Vagina (tissue), 2 donors: ENCODE measurements at regions not wholly inside any gene's neighbourhood (a gene's known extent, or its start where the extent isn't known, plus 50 kb on each side); places are given as distances from the start of the nearest gene placed in this dataset.

Experiments used
- DNase-seq, 2 donors: peaks; one replicate each; pipeline ENCODE4 v3.0.0-alpha.2; 2017; ENCODE audit errors: extremely low spot score in 2 of 2
- H3K27ac ChIP-seq: fragments of 200-600 bp; sonication (generic); one replicate; pipeline ENCODE4 v1.5.1; 2019
- H3K27me3 ChIP-seq: fragments of 200-600 bp; sonication (generic); one replicate; pipeline ENCODE4 v1.5.1; 2019
- H3K36me3 ChIP-seq, 2 donors: fragments of 200-600 bp; sonication (generic); one replicate each; pipeline ENCODE4 v1.5.1; 2017 to 2019
- H3K4me1 ChIP-seq: fragments of 200-600 bp; sonication (generic); one replicate; pipeline ENCODE4 v1.5.1; 2019
- H3K4me3 ChIP-seq, 2 donors: fragments of 200-600 bp; sonication (generic); 1 replicate in 1 of 2; 2 replicates in 1 of 2; pipeline ENCODE4 v1.5.1; 2016 to 2019
- H3K9me3 ChIP-seq: fragments of 200-600 bp; sonication (generic); one replicate; pipeline ENCODE4 v1.5.1; 2019
- POLR2A ChIP-seq, 2 donors: fragments of 450-650 bp; IDR thresholded peaks; one replicate each; pipeline ENCODE4 v1.6.1; 2017; ENCODE audit warnings: antibody characterized with exemption in 2 of 2, mild to moderate bottlenecking in 2 of 2, moderate library complexity in 2 of 2
- POLR2AphosphoS5 ChIP-seq, 2 donors: sonication (generic); formaldehyde crosslinking; IDR thresholded peaks; one replicate each; pipeline ENCODE4 v1.9.0; 2017; ENCODE audit warnings: antibody characterized with exemption in 2 of 2, mild to moderate bottlenecking in 2 of 2, low read depth in 1 of 2; ENCODE audit not compliant: insufficient read depth in 1 of 2
- intact Hi-C: fragments of 100-400 bp; cut with DNase I; formaldehyde crosslinking; loops from one replicate; pipeline ENCODE4 v1.15.1; 2023
- TF ChIP-seq, protein P1 (sequence below), 3 experiments: fragments of 450-650 bp in 2 of 3; fragments of 200-600 bp in 1 of 3; sonication (generic) in 1 of 3; IDR thresholded peaks; one replicate each; pipeline ENCODE4 v1.5.1; 2017 to 2019; ENCODE audit warnings: antibody characterized with exemption in 3 of 3, mild to moderate bottlenecking in 2 of 3, moderate library complexity in 2 of 3

DNA sequence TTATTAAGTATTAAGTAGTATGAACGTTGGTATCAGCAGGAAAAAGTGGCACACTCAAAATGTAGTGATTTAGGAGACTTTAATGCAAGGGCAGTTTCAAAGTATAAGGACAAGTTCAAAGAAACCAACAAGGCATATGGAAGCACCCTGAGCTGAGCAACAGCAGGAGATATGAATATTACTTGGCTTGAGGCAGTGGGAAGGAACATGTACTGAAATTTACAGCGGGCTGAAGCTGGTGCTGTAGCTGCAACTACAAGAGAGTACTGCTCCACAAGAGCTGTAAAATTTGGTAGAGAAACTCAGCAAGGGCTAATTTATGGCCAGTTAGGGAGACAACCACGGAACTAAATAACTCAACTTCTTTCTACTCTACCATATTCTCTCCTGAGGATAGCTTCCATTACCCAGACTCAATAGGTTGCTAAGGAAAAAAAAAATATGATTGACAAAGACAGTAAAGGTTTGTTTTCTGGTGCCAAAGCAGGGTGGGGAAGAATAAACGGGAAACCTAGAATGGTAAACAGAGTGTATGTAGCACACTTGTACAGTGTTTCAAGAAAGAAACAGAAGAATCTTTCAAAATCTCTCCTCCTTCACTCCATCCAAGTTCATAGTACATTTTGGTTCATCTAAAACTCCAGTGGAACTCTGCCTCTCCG, 487.8 kb upstream of the MGAT4C start:
- no peak overlapping the region for H3K27ac ChIP-seq
- no peaks in the 10 kb centered on the region for H3K36me3 ChIP-seq
- no peaks in the 10 kb centered on the region for H3K9me3 ChIP-seq
- H3K27me3 ChIP-seq = no peaks in the 10 kb centered on the region
- DNase-seq = no peak
- no peaks in the 10 kb centered on the region for H3K4me1 ChIP-seq
- no peak overlapping the region for H3K4me3 ChIP-seq
- intact Hi-C loops = no loop called here
- TF ChIP-seq, protein P1, sequence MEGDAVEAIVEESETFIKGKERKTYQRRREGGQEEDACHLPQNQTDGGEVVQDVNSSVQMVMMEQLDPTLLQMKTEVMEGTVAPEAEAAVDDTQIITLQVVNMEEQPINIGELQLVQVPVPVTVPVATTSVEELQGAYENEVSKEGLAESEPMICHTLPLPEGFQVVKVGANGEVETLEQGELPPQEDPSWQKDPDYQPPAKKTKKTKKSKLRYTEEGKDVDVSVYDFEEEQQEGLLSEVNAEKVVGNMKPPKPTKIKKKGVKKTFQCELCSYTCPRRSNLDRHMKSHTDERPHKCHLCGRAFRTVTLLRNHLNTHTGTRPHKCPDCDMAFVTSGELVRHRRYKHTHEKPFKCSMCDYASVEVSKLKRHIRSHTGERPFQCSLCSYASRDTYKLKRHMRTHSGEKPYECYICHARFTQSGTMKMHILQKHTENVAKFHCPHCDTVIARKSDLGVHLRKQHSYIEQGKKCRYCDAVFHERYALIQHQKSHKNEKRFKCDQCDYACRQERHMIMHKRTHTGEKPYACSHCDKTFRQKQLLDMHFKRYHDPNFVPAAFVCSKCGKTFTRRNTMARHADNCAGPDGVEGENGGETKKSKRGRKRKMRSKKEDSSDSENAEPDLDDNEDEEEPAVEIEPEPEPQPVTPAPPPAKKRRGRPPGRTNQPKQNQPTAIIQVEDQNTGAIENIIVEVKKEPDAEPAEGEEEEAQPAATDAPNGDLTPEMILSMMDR (IDR thresholded peaks at IDR 0.05) = no peak
- TF ChIP-seq POLR2AphosphoS5 (IDR thresholded peaks at IDR 0.05; ENCODE audit: insufficient read depth in 1 of 2, low read depth in 1 of 2) (no peak), POLR2A (IDR thresholded peaks at IDR 0.05) (no peak)

DNA sequence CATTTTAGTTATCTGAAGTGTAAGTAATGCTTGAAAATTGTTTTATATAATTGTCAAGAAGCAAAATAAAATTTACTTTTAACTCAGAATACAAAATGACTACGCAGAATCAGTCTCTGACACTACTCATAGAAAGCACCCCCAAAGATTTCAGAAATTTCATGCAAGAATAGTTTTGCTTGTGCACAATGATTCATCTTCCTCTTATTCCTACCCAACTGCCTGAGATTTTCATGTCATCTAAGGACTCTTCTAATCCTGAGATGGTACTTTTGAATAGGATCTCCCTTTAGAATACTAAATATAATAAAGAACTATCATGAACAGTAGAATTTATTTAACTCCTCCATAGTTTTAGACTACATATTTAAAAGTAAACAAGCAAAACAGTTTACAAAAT, 485.3 kb upstream of the MGAT4C start:
- DNase-seq = no peak
- Histone ChIP-seq H3K9me3 (no peaks in the 10 kb centered on the region), H3K4me1 (no peaks in the 10 kb centered on the region), H3K4me3 (no peak overlapping the region), H3K27me3 (no peaks in the 10 kb centered on the region), H3K27ac (no peak overlapping the region), H3K36me3 (no peaks in the 10 kb centered on the region)
- intact Hi-C loops = no loop called here
- TF ChIP-seq POLR2A (IDR thresholded peaks at IDR 0.05) = no peak
- TF ChIP-seq, protein P1 (IDR thresholded peaks at IDR 0.05) = no peak

DNA sequence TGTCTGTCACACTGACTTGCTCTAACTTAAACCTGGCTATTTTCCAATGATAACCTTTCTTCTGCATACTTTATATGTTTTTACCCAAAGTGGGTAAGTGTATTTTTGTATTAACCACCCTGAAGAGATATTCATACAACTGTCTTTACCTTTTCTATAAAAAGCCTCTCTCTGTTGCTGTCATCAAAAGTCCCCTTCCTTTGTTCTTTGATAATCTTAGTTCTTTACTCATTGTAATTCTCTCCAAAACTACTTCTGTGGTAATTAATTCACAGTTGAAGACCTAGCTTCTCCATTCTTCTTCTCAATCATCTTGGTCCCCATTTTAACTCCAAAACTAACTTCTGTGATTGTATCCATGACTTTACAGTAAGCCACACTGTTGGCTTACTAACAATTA, 479.7 kb upstream of the MGAT4C start:
- H3K4me1 ChIP-seq = no peaks in the 10 kb centered on the region
- H3K27me3 ChIP-seq = no peaks in the 10 kb centered on the region
- no peaks in the 10 kb centered on the region for H3K36me3 ChIP-seq
- TF ChIP-seq POLR2A (IDR thresholded peaks at IDR 0.05) (no peak), POLR2AphosphoS5 (IDR thresholded peaks at IDR 0.05; ENCODE audit: insufficient read depth in 1 of 2, low read depth in 1 of 2) (no peak)
- H3K27ac ChIP-seq = no peak overlapping the region
- no peak overlapping the region for H3K4me3 ChIP-seq
- DNase-seq = no peak
- no peaks in the 10 kb centered on the region for H3K9me3 ChIP-seq
- intact Hi-C loops = no loop called here

DNA sequence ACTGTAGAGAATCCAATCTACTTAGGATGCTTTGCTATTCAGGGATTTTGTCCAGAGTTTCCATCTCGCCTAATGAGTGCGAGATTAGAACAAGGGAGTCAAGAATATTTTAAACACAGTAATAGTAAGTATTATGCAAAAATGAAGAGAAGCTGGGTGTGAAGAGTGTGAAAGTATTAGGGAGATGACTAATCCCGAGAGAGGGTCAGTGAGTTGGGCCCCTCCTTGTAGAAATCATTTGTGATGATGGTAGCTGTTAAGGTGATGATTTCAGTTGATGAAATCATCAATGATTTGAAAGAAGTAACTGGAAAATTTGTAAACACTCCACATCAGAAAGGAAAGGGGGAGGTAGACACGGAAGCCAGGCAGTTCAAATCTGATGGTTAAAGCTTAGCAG, 478.9 kb upstream of the MGAT4C start:
- H3K4me1 ChIP-seq = no peaks in the 10 kb centered on the region
- intact Hi-C loops = no loop called here
- H3K27me3 ChIP-seq = no peaks in the 10 kb centered on the region
- TF ChIP-seq POLR2AphosphoS5 (IDR thresholded peaks at IDR 0.05; ENCODE audit: insufficient read depth in 1 of 2, low read depth in 1 of 2) (no peak), POLR2A (IDR thresholded peaks at IDR 0.05) (no peak)
- TF ChIP-seq, protein P1 (IDR thresholded peaks at IDR 0.05) = no peak
- DNase-seq = no peak
- H3K4me3 ChIP-seq = no peak overlapping the region
- no peaks in the 10 kb centered on the region for H3K9me3 ChIP-seq
- H3K36me3 ChIP-seq = no peaks in the 10 kb centered on the region
- H3K27ac ChIP-seq = no peak overlapping the region

DNA sequence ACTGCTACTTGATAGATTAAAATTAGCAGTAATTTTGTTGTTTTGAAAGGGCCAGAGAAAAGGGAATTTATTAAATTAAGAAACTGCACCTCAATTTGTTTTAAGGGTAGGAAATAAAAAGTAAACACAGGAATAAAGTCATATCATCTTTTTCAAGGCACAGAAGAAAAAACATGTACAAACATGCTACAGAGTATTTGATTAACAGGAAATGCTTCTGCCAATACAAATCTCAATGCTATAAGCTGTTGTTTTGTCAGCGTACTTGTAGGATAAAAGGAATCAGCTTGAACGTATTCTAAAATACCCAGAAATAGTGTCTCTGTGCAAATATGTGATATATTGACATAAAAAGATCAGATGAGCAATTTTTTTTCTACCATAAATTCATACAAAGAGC, 474.0 kb upstream of the MGAT4C start:
- DNase-seq = no peak
- H3K4me1 ChIP-seq = no peaks in the 10 kb centered on the region
- intact Hi-C loops = no loop called here
- no peaks in the 10 kb centered on the region for H3K27me3 ChIP-seq
- H3K36me3 ChIP-seq = no peaks in the 10 kb centered on the region
- TF ChIP-seq POLR2AphosphoS5 (IDR thresholded peaks at IDR 0.05; ENCODE audit: insufficient read depth in 1 of 2, low read depth in 1 of 2) (no peak), POLR2A (IDR thresholded peaks at IDR 0.05) (no peak)
- TF ChIP-seq, protein P1 (IDR thresholded peaks at IDR 0.05) = no peak
- no peak overlapping the region for H3K27ac ChIP-seq
- H3K9me3 ChIP-seq = no peaks in the 10 kb centered on the region
- no peak overlapping the region for H3K4me3 ChIP-seq
